B cell (primary cell): ENCODE measurements at regions not wholly inside any gene's neighbourhood (a gene's known extent, or its start where the extent isn't known, plus 50 kb on each side); places are given as distances from the start of the nearest gene placed in this dataset.

Experiments
- ATAC-seq: fragments of 200-7000 bp; cut with Tn5 transposase; one replicate; pipeline ENCODE4 v1.10.0; 2021; ENCODE audit warnings: low read depth, mild to moderate bottlenecking, moderate number of reproducible peaks, moderate library complexity
- CTCF ChIA-PET: fragments of 350-600 bp; sonication (Branson Sonifier 250); formaldehyde crosslinking; loops from one replicate; lab custom pipeline; 2021; ENCODE audit warnings: antibody characterized with exemption, inconsistent platforms; lab: Charles Lee
- POLR2A ChIA-PET: fragments of 350-600 bp; sonication (Branson Sonifier 250); formaldehyde crosslinking; loops from one replicate; lab custom pipeline; 2021; ENCODE audit warnings: antibody characterized with exemption; lab: Charles Lee
- DNase-seq: peaks from one replicate; pipeline ENCODE4 v3.0.0; 2013
- H2AFZ ChIP-seq: 2 replicates; pipeline ENCODE4 v1.6.1; 2012; ENCODE audit warnings: mild to moderate bottlenecking, low read depth, low read length; ENCODE audit not compliant: insufficient read depth, poor library complexity, severe bottlenecking
- H3K27ac ChIP-seq, 2 donors: 1 replicate in 1 of 2; 2 replicates in 1 of 2; pipeline ENCODE4 v1.5.1; 2012 to 2013; ENCODE audit warnings: low read length in 2 of 2, mild to moderate bottlenecking in 2 of 2, moderate library complexity in 1 of 2
- H3K27me3 ChIP-seq, 4 experiments: fragments of 200-600 bp in 1 of 4; sonication (generic) in 1 of 4; replicated peaks in 1 of 4; 1 replicate in 2 of 4; 2 replicates in 2 of 4; pipeline versions ENCODE4 v1.6.1 to v1.7.0; 2013 to 2016; ENCODE audit warnings: low read length in 3 of 4, mild to moderate bottlenecking in 2 of 4, mixed read lengths in 1 of 4, moderate library complexity in 1 of 4; ENCODE audit not compliant: insufficient read depth in 4 of 4, control insufficient read depth in 3 of 4; ENCODE audit errors: control extremely low read depth in 1 of 4
- H3K36me3 ChIP-seq, 2 experiments: replicated peaks in 1 of 2; 1 replicate in 1 of 2; 2 replicates in 1 of 2; pipeline versions ENCODE4 v1.6.1 to v1.7.1; 2013; ENCODE audit warnings: low read length in 1 of 2; ENCODE audit not compliant: insufficient read depth in 2 of 2, control insufficient read depth in 1 of 2; ENCODE audit errors: control extremely low read depth in 1 of 2, extremely low read depth in 1 of 2
- H3K4me1 ChIP-seq, 2 donors: fragments of 200-600 bp in 1 of 2; sonication (generic) in 1 of 2; 1 replicate in 1 of 2; 2 replicates in 1 of 2; pipeline versions ENCODE4 v1.5.1 to v1.6.1; 2013 to 2017; ENCODE audit warnings: low read length in 2 of 2; ENCODE audit not compliant: control insufficient read depth in 2 of 2, insufficient read depth in 2 of 2
- H3K4me2 ChIP-seq: replicated peaks from 2 replicates; pipeline ENCODE3; 2012; ENCODE audit warnings: mild to moderate bottlenecking, low read depth, low read length; ENCODE audit not compliant: poor library complexity, severe bottlenecking
- H3K4me3 ChIP-seq, 5 experiments: fragments of 200-600 bp in 1 of 5; sonication (generic) in 1 of 5; 1 replicate in 3 of 5; 2 replicates in 2 of 5; pipeline versions ENCODE4 v1.5.1 to v1.7.0; 2011 to 2016; ENCODE audit warnings: low read length in 4 of 5, mild to moderate bottlenecking in 4 of 5, low read depth in 2 of 5, control low read depth in 1 of 5, moderate library complexity in 1 of 5; ENCODE audit not compliant: insufficient read depth in 1 of 5; ENCODE audit errors: control extremely low read depth in 1 of 5, extremely low read depth in 1 of 5
- H3K79me2 ChIP-seq: fragments of 200-600 bp; sonication (generic); one replicate; pipeline ENCODE4 v1.6.0; 2016; ENCODE audit warnings: low read length; ENCODE audit not compliant: control insufficient read depth, insufficient read depth
- H3K9ac ChIP-seq: fragments of 200-600 bp; sonication (generic); 2 replicates; pipeline ENCODE4 v1.6.1; 2017; ENCODE audit warnings: mild to moderate bottlenecking, low read length, moderate library complexity
- H3K9me3 ChIP-seq, 3 donors: one replicate each; pipeline versions ENCODE4 v1.6.1 to v1.7.1; 2013; ENCODE audit warnings: low read length in 2 of 3; ENCODE audit not compliant: control insufficient read depth in 2 of 3, insufficient read depth in 1 of 3; ENCODE audit errors: control extremely low read depth in 1 of 3
- H4K20me1 ChIP-seq: 2 replicates; pipeline ENCODE4 v1.6.0; 2012; ENCODE audit warnings: mild to moderate bottlenecking, low read length; ENCODE audit not compliant: insufficient read depth, control insufficient read depth, poor library complexity, severe bottlenecking
- H3K27ac Mint-ChIP-seq: one replicate; pipeline ENCODE4 v1.8.0; 2021; ENCODE audit warnings: mixed read lengths
- H3K27me3 Mint-ChIP-seq: one replicate; pipeline ENCODE4 v1.8.0; 2021; ENCODE audit warnings: mixed read lengths
- H3K4me1 Mint-ChIP-seq: one replicate; pipeline ENCODE4 v1.8.0; 2021; ENCODE audit warnings: mixed read lengths
- H3K4me3 Mint-ChIP-seq: one replicate; pipeline ENCODE4 v1.8.0; 2021; ENCODE audit warnings: mixed read lengths
- H3K9me3 Mint-ChIP-seq: one replicate; pipeline ENCODE4 v1.8.0; 2022; ENCODE audit warnings: mixed read lengths; ENCODE audit not compliant: insufficient read depth
- EZH2 ChIP-seq: IDR thresholded peaks from 2 replicates; pipeline ENCODE4 v1.6.1; 2012; ENCODE audit warnings: borderline replicate concordance, low read depth, mild to moderate bottlenecking, moderate library complexity, low read length; ENCODE audit not compliant: insufficient read depth, poor library complexity, severe bottlenecking
- WGBS: methylation state at CpG from one replicate; pipeline ENCODE4 v1.1.5; 2013; ENCODE audit warnings: missing lambda C conversion rate; ENCODE audit not compliant: insufficient coverage; 5-methylcytosine and 5-hydroxymethylcytosine counted together
- intact Hi-C: fragments of 100-400 bp; cut with micrococcal nuclease; formaldehyde crosslinking; loops from one replicate; pipeline ENCODE4 v1.10.0; 2022
- TF ChIP-seq, protein P1 (sequence below): fragments of 200-600 bp; IDR thresholded peaks from one replicate; pipeline ENCODE4 v1.8.0; 2022; ENCODE audit warnings: antibody characterized with exemption, mild to moderate bottlenecking

GRCh38 chr16:49919327-49919726, 63.4 kb upstream of the ZNF423 start:
- no peak for DNase-seq
- H3K4me1 Mint-ChIP-seq = no peaks in the 10 kb centered on the region
- Histone ChIP-seq H3K36me3 (no peaks in the 10 kb centered on the region), H3K27ac (no peak overlapping the region), H3K4me1 (no peaks in the 10 kb centered on the region), H3K79me2 (no peaks in the 10 kb centered on the region), H3K9ac (no peak overlapping the region), H3K9me3 (no peaks in the 10 kb centered on the region), H3K4me3 (no peak overlapping the region), H4K20me1 (no peaks in the 10 kb centered on the region), H2AFZ (no peak overlapping the region), H3K4me2 (no peak overlapping the region), H3K27me3 (no peaks in the 10 kb centered on the region)
- WGBS = 83% methylated on average over 2 of the region's 3 CpGs
- H3K27me3 Mint-ChIP-seq = peaks cover 7% of the 10 kb centered on the region
- no peak overlapping the region for H3K4me3 Mint-ChIP-seq
- no peaks in the 10 kb centered on the region for H3K9me3 Mint-ChIP-seq
- ATAC-seq = no peak
- intact Hi-C loops = no loop called here
- CTCF ChIA-PET = no interaction called here
- no peak overlapping the region for H3K27ac Mint-ChIP-seq
- TF ChIP-seq EZH2 = no peak
- POLR2A ChIA-PET = no interaction called here

- H3K27ac ChIP-seq = no peak overlapping the region
- Mint-ChIP-seq H3K9me3 (no peaks in the 10 kb centered on the region), H3K4me1 (no peaks in the 10 kb centered on the region), H3K27ac (no peak overlapping the region), H3K27me3 (peaks cover 9% of the 10 kb centered on the region), H3K4me3 (no peak overlapping the region)
- ChIA-PET POLR2A (no interaction called here), CTCF (no interaction called here)
- H2AFZ ChIP-seq = no peak overlapping the region
- H3K79me2 ChIP-seq = no peaks in the 10 kb centered on the region
- no peak for ATAC-seq
- TF ChIP-seq EZH2 = no peak
- TF ChIP-seq, protein P1, sequence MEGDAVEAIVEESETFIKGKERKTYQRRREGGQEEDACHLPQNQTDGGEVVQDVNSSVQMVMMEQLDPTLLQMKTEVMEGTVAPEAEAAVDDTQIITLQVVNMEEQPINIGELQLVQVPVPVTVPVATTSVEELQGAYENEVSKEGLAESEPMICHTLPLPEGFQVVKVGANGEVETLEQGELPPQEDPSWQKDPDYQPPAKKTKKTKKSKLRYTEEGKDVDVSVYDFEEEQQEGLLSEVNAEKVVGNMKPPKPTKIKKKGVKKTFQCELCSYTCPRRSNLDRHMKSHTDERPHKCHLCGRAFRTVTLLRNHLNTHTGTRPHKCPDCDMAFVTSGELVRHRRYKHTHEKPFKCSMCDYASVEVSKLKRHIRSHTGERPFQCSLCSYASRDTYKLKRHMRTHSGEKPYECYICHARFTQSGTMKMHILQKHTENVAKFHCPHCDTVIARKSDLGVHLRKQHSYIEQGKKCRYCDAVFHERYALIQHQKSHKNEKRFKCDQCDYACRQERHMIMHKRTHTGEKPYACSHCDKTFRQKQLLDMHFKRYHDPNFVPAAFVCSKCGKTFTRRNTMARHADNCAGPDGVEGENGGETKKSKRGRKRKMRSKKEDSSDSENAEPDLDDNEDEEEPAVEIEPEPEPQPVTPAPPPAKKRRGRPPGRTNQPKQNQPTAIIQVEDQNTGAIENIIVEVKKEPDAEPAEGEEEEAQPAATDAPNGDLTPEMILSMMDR = no peak
- no peak for DNase-seq
- no peaks in the 10 kb centered on the region for H3K36me3 ChIP-seq
- no peaks in the 10 kb centered on the region for H3K9me3 ChIP-seq
- H3K4me2 ChIP-seq = no peak overlapping the region
- H3K9ac ChIP-seq = no peak overlapping the region
- no peaks in the 10 kb centered on the region for H4K20me1 ChIP-seq
- no peak overlapping the region for H3K4me3 ChIP-seq
- intact Hi-C loops = no loop called here
- H3K27me3 ChIP-seq = no peaks in the 10 kb centered on the region
- WGBS = 69% methylated on average over 4 of the region's 4 CpGs
- no peaks in the 10 kb centered on the region for H3K4me1 ChIP-seq
Measured at GRCh38 chr16:49920397-49920796, 64.5 kb upstream of the ZNF423 start.
